H1 (cell line): ENCODE measurements at regions not wholly inside any gene's neighbourhood (a gene's known extent, or its start where the extent isn't known, plus 50 kb on each side); places are given as distances from the start of the nearest gene placed in this dataset.

ENCODE experiments used
- CTCF ChIA-PET: fragments of 300-600 bp; sonication (Branson Sonifier 250); formaldehyde crosslinking; loops from one replicate; lab custom pipeline; 2021; ENCODE audit not compliant: partially characterized antibody; lab: Charles Lee
- POLR2A ChIA-PET: fragments of 300-600 bp; sonication (Branson Sonifier 250); formaldehyde crosslinking; loops from one replicate; lab custom pipeline; 2021; ENCODE audit warnings: inconsistent platforms; ENCODE audit not compliant: partially characterized antibody; lab: Charles Lee
- DNase-seq, 2 experiments: peaks; one replicate each; pipeline versions ENCODE4 v3.0.0 to v3.0.0-alpha.2; 2010 to 2022; ENCODE audit warnings: low spot score in 2 of 2, low read depth in 1 of 2, mixed read lengths in 1 of 2
- FAIRE-seq: peaks from 2 replicates; lab custom pipeline; 2011; peaks lifted over from hg19 to GRCh38; lab: Jason Lieb, UNC
- H2AFZ ChIP-seq: 2 replicates; pipeline ENCODE4 v1.8.1; 2012; ENCODE audit warnings: low read length, inconsistent platforms
- H2AK5ac ChIP-seq: 2 replicates; pipeline ENCODE4 v1.6.1; 2013; ENCODE audit warnings: low read depth, low read length
- H2BK120ac ChIP-seq: replicated peaks from 2 replicates; pipeline ENCODE3; 2013; ENCODE audit warnings: low read depth, low read length, inconsistent platforms
- H2BK12ac ChIP-seq: 2 replicates; pipeline ENCODE4 v1.6.1; 2013; ENCODE audit warnings: low read depth, low read length
- H2BK15ac ChIP-seq: 2 replicates; pipeline ENCODE4 v1.6.1; 2013; ENCODE audit warnings: low read length
- H2BK20ac ChIP-seq: 2 replicates; pipeline ENCODE4 v1.6.1; 2013; ENCODE audit warnings: low read length
- H2BK5ac ChIP-seq: 2 replicates; pipeline ENCODE4 v1.6.1; 2013; ENCODE audit warnings: low read depth, low read length
- H3K14ac ChIP-seq: 2 replicates; pipeline ENCODE4 v1.6.1; 2013; ENCODE audit warnings: inconsistent platforms; ENCODE audit not compliant: insufficient read length
- H3K18ac ChIP-seq: 2 replicates; pipeline ENCODE4 v1.6.1; 2013; ENCODE audit warnings: low read length; ENCODE audit errors: extremely low read depth
- H3K23ac ChIP-seq: 2 replicates; pipeline ENCODE4 v1.6.1; 2013; ENCODE audit warnings: inconsistent platforms; ENCODE audit not compliant: insufficient read length
- H3K23me2 ChIP-seq: 2 replicates; pipeline ENCODE4 v1.6.1; 2013; ENCODE audit warnings: low read depth, low read length
- H3K27ac ChIP-seq: 2 replicates; pipeline ENCODE4 v1.6.1; 2011; ENCODE audit warnings: low read depth, low read length, inconsistent platforms
- H3K27me3 ChIP-seq, 4 experiments: replicated peaks in 1 of 4; 1 replicate in 1 of 4; 2 replicates in 3 of 4; pipeline versions ENCODE4 v1.6.1 to v1.8.1; 2011 to 2013; ENCODE audit warnings: low read length in 3 of 4, mild to moderate bottlenecking in 3 of 4, inconsistent platforms in 2 of 4, mixed read lengths in 2 of 4, moderate library complexity in 1 of 4; ENCODE audit not compliant: control insufficient read depth in 3 of 4, insufficient read depth in 3 of 4; ENCODE audit errors: extremely low read depth in 1 of 4
- H3K36me3 ChIP-seq, 4 experiments: 2 replicates each; pipeline versions ENCODE4 v1.6.1 to v1.8.1; 2011 to 2013; ENCODE audit warnings: mild to moderate bottlenecking in 4 of 4, low read length in 3 of 4, moderate library complexity in 2 of 4, control low read depth in 1 of 4, inconsistent platforms in 1 of 4; ENCODE audit not compliant: insufficient read depth in 4 of 4, control insufficient read depth in 2 of 4
- H3K4ac ChIP-seq: replicated peaks from 2 replicates; pipeline ENCODE3; 2013; ENCODE audit warnings: low read length, low read depth, mixed read lengths, inconsistent platforms; ENCODE audit not compliant: insufficient read length
- H3K4me1 ChIP-seq, 4 experiments: replicated peaks in 1 of 4; 1 replicate in 1 of 4; 2 replicates in 3 of 4; pipeline versions ENCODE4 v1.6.1 to v1.8.1; 2011 to 2013; ENCODE audit warnings: low read length in 3 of 4, inconsistent platforms in 2 of 4, mixed read lengths in 1 of 4; ENCODE audit not compliant: insufficient read depth in 4 of 4, control insufficient read depth in 3 of 4
- H3K4me2 ChIP-seq, 2 experiments: 2 replicates each; pipeline versions ENCODE4 v1.6.1 to v1.8.1; 2011 to 2013; ENCODE audit warnings: low read depth in 2 of 2, low read length in 2 of 2, control low read depth in 1 of 2, inconsistent platforms in 1 of 2, mild to moderate bottlenecking in 1 of 2; ENCODE audit not compliant: insufficient read depth in 1 of 2
- H3K4me3 ChIP-seq, 4 experiments: fragments of 200-600, 300-600 bp in 1 of 4; sonication (generic), shearing (Covaris generic), sonication (Bioruptor Twin) in 1 of 4; 2 replicates each; pipeline versions ENCODE4 v1.5.1 to v1.8.1; 2011 to 2016; ENCODE audit warnings: low read length in 4 of 4, low read depth in 3 of 4, control low read depth in 2 of 4, inconsistent platforms in 2 of 4, mild to moderate bottlenecking in 2 of 4, mixed read lengths in 1 of 4, moderate library complexity in 1 of 4; ENCODE audit not compliant: insufficient read depth in 2 of 4; ENCODE audit errors: extremely low read depth in 1 of 4
- H3K56ac ChIP-seq: replicated peaks from 2 replicates; pipeline ENCODE3; 2013; ENCODE audit warnings: low read depth, mild to moderate bottlenecking, mixed read lengths, low read length, inconsistent platforms; ENCODE audit not compliant: insufficient read length
- H3K79me1 ChIP-seq: 2 replicates; pipeline ENCODE4 v1.6.1; 2013; ENCODE audit warnings: low read depth, low read length, control low read depth
- H3K79me2 ChIP-seq, 2 experiments: 2 replicates each; pipeline versions ENCODE4 v1.6.1 to v1.8.1; 2012 to 2013; ENCODE audit warnings: low read length in 2 of 2, mild to moderate bottlenecking in 2 of 2, inconsistent platforms in 1 of 2; ENCODE audit not compliant: insufficient read depth in 2 of 2, control insufficient read depth in 1 of 2
- H3K9ac ChIP-seq, 4 experiments: replicated peaks in 1 of 4; 1 replicate in 1 of 4; 2 replicates in 3 of 4; pipeline versions ENCODE4 v1.6.1 to v1.8.1; 2011 to 2013; ENCODE audit warnings: low read depth in 3 of 4, low read length in 3 of 4, control low read depth in 2 of 4, mild to moderate bottlenecking in 2 of 4, moderate library complexity in 2 of 4, inconsistent platforms in 1 of 4; ENCODE audit errors: extremely low read depth in 1 of 4
- H3K9me3 ChIP-seq, 2 experiments: 2 replicates each; pipeline versions ENCODE4 v1.6.1 to v1.8.1; 2012 to 2013; ENCODE audit warnings: mild to moderate bottlenecking in 2 of 2, moderate library complexity in 2 of 2, control low read depth in 1 of 2, inconsistent platforms in 1 of 2, low read depth in 1 of 2, low read length in 1 of 2, mixed read lengths in 1 of 2; ENCODE audit not compliant: insufficient read depth in 2 of 2
- H4K20me1 ChIP-seq, 2 experiments: replicated peaks in 1 of 2; 2 replicates each; pipeline versions ENCODE3 to v1.8.1; 2011 to 2013; ENCODE audit warnings: inconsistent platforms in 2 of 2, low read length in 2 of 2, mild to moderate bottlenecking in 1 of 2; ENCODE audit not compliant: insufficient read depth in 2 of 2, control insufficient read depth in 1 of 2
- H4K5ac ChIP-seq: 2 replicates; pipeline ENCODE4 v1.6.1; 2013; ENCODE audit warnings: low read length, low read depth, mixed read lengths, inconsistent platforms; ENCODE audit not compliant: insufficient read length
- H4K8ac ChIP-seq: 2 replicates; pipeline ENCODE4 v1.8.0; 2013; ENCODE audit warnings: mild to moderate bottlenecking, moderate library complexity, low read length, inconsistent platforms; ENCODE audit not compliant: insufficient read depth; ENCODE audit errors: extremely low read depth
- H4K91ac ChIP-seq: replicated peaks from 2 replicates; pipeline ENCODE3; 2013; ENCODE audit warnings: low read length, mixed read lengths, inconsistent platforms; ENCODE audit not compliant: insufficient read length
- CTBP2 ChIP-seq: IDR thresholded peaks from 2 replicates; pipeline ENCODE4 v1.7.0; 2011; ENCODE audit warnings: borderline replicate concordance, mild to moderate bottlenecking, moderate library complexity, mixed read lengths, low read length; ENCODE audit not compliant: insufficient read depth, insufficient read length
- TBP ChIP-seq: IDR thresholded peaks from 2 replicates; pipeline ENCODE4 v1.6.1; 2011; ENCODE audit warnings: low read depth, low read length, improper control_type of control experiment
- WGBS, 2 experiments: shearing (Covaris generic) in 1 of 2; methylation state at CpG; one replicate each; pipeline versions ENCODE4 v1.1.6 to v1.1.7; 2013 to 2015; ENCODE audit warnings: low lambda C conversion rate in 2 of 2, mixed read lengths in 2 of 2, inconsistent platforms in 1 of 2, low coverage in 1 of 2, missing lambda C conversion rate in 1 of 2; ENCODE audit not compliant: insufficient replicate concordance in 2 of 2, insufficient coverage in 1 of 2, insufficient read length in 1 of 2; ENCODE audit errors: extremely low coverage in 1 of 2, missing lambda C conversion rate in 1 of 2; 5-methylcytosine and 5-hydroxymethylcytosine counted together

DNA sequence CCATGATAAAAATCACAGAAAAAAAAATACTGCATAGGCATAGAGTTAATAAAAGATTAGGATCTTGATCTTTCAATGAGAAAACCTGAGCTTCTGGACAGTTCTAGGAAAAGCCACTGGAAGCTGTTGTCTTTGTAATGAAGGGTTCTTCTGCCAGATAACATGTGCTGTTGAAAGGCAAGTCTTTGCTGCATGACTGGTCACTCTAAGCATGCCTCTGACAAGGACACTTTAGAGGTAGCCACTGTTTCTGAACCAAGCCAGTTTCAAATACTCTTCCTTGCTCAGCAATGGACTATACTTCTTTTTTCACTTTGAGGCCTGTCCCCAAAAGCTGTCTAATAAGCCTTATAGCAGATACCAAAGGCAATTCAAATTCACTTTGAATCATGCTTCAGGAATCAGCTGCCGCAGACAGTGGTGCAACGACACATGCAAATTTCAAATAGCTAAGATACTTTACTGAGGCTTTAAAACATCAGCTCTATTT, 70.2 kb downstream of the BTG1 start:
- POLR2A ChIA-PET = interaction anchor here (1.0 to 2.1 kb wide), 3 partner anchors 10 to 70 kb away, joined by 3 to 8 read pairs (median 5); partner anchors contain the start of gene BTG1

More for the DNA sequence above, 70.2 kb downstream of the BTG1 start:
- H4K20me1 ChIP-seq = no peaks in the 10 kb centered on the region
- no peak overlapping the region for H3K56ac ChIP-seq
- no peak overlapping the region for H3K4me2 ChIP-seq
- H3K9ac ChIP-seq = no peak overlapping the region
- no peak for TF ChIP-seq CTBP2
- TF ChIP-seq TBP = no peak
- H3K18ac ChIP-seq = no peak overlapping the region
- CTCF ChIA-PET = interaction anchor here (0.6 to 1.5 kb wide), 3 partner anchors 9 to 536 kb away, joined by 3 to 4 read pairs (median 3); no protein-coding TSS in a partner anchor
- H3K79me2 ChIP-seq = no peaks in the 10 kb centered on the region
- H4K91ac ChIP-seq = no peak overlapping the region
- no peak overlapping the region for H2BK15ac ChIP-seq
- no peak overlapping the region for H2BK12ac ChIP-seq
- no peak overlapping the region for H2BK120ac ChIP-seq
- no peaks in the 10 kb centered on the region for H3K9me3 ChIP-seq
- no peak overlapping the region for H4K5ac ChIP-seq
- H2BK20ac ChIP-seq = no peak overlapping the region
- no peak for FAIRE-seq
- DNase-seq = no peak
- no peak overlapping the region for H3K4ac ChIP-seq
- H2AFZ ChIP-seq = no peak overlapping the region
- H3K14ac ChIP-seq = no peak overlapping the region
- no peak overlapping the region for H3K4me3 ChIP-seq
- H4K8ac ChIP-seq = no peak overlapping the region
- H3K27me3 ChIP-seq = no peaks in the 10 kb centered on the region
- no peaks in the 10 kb centered on the region for H3K79me1 ChIP-seq
- no peak overlapping the region for H3K23ac ChIP-seq
- peaks cover 0 to 5% (median 0%) of the 10 kb centered on the region in 4 experiments; a peak in 3 of 7 replicates for H3K4me1 ChIP-seq
- no peaks in the 10 kb centered on the region for H3K36me3 ChIP-seq
- H2AK5ac ChIP-seq = no peak overlapping the region
- 83% methylated on average over 2 of the region's 2 CpGs; no CpG with 5 or more reads in 1 of the 2 experiments for WGBS, 2 experiments
- no peak overlapping the region for H2BK5ac ChIP-seq
- no peak overlapping the region for H3K27ac ChIP-seq
- no peaks in the 10 kb centered on the region for H3K23me2 ChIP-seq
